ENCODE measurements at regions not wholly inside any gene's neighbourhood (a gene's known extent, or its start where the extent isn't known, plus 50 kb on each side); places are given as distances from the start of the nearest gene placed in this dataset.

DNA sequence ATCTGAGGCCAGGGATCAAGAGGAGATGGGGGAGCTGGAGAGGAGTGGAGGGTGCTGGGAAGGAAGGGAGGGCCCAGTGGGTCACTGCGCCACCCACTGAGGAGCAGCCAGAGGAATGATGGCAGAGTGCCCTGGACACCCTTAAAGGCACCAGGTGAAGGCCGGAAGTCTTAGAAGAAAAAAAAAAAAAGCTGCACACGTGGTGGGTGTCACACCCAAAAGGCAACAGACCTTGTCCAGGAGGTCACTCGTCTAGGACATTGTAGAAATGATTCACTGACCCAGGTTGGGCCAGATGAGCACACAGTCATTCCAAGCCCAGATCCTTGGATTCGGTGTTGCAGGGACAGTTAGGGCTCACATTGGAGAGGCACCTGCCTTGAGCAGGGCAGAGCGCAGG, 93.5 kb upstream of the TRIM2 start:
- TF ChIP-seq, protein P1, sequence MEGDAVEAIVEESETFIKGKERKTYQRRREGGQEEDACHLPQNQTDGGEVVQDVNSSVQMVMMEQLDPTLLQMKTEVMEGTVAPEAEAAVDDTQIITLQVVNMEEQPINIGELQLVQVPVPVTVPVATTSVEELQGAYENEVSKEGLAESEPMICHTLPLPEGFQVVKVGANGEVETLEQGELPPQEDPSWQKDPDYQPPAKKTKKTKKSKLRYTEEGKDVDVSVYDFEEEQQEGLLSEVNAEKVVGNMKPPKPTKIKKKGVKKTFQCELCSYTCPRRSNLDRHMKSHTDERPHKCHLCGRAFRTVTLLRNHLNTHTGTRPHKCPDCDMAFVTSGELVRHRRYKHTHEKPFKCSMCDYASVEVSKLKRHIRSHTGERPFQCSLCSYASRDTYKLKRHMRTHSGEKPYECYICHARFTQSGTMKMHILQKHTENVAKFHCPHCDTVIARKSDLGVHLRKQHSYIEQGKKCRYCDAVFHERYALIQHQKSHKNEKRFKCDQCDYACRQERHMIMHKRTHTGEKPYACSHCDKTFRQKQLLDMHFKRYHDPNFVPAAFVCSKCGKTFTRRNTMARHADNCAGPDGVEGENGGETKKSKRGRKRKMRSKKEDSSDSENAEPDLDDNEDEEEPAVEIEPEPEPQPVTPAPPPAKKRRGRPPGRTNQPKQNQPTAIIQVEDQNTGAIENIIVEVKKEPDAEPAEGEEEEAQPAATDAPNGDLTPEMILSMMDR (IDR thresholded peaks at IDR 0.05) = no peak
- no peak for TF ChIP-seq POLR2A (IDR thresholded peaks at IDR 0.05)
